Activated T-cell treated with anti-CD3 and anti-CD28 coated beads, Interleukin-2, amount 50 U/mL, for 4 hours (primary cell): ENCODE measurements at regions not wholly inside any gene's neighbourhood (a gene's known extent, or its start where the extent isn't known, plus 50 kb on each side); places are given as distances from the start of the nearest gene placed in this dataset.
"Not testable (repeated sequence)": the region's sequence is repeated elsewhere in the genome, so short reads cannot be mapped to it uniquely, and the experiment has no call there.

Source experiments
- ATAC-seq, 2 donors: fragments of 200-7000 bp; cut with Tn5 transposase; one replicate each; pipeline ENCODE4 v1.10.0; 2021
- DNase-seq: peaks from one replicate; pipeline ENCODE4 v3.0.0-alpha.2; 2020
- H3K27me3 Mint-ChIP-seq: one replicate; pipeline ENCODE4 v1.8.0; 2021; ENCODE audit warnings: low read depth, mixed read lengths
- H3K36me3 Mint-ChIP-seq: one replicate; pipeline ENCODE4 v1.8.0; 2022; ENCODE audit warnings: mixed read lengths; ENCODE audit not compliant: insufficient read depth
- H3K4me1 Mint-ChIP-seq: one replicate; pipeline ENCODE4 v1.8.0; 2021; ENCODE audit warnings: low read depth, mixed read lengths
- H3K4me3 Mint-ChIP-seq: one replicate; pipeline ENCODE4 v1.8.0; 2021; ENCODE audit warnings: mild to moderate bottlenecking, moderate library complexity, mixed read lengths
- H3K9me3 Mint-ChIP-seq: one replicate; pipeline ENCODE4 v1.8.0; 2021; ENCODE audit warnings: mixed read lengths

DNA sequence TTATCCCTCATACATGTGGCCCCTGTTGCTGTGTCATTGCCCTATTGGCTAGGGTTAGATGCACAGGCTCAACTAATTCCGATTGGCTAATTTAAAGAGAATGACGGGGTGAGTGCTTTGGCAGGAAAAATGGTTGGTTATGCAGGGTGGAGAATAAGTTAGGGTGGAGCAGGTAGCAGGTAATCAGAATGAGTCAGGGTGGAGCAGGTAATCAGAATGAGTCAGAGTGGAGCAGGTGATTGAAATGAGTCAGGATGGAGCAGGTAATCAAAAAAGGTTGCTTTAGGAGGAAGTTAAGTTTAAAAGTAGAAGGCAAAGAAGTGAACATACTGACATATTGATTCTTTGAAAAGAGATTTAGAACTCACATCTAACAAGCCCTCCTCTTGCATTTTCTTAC, 513.5 kb downstream of the EDEM1 start:
- not testable (repeated sequence) for H3K9me3 Mint-ChIP-seq, ATAC-seq, H3K36me3 Mint-ChIP-seq, DNase-seq, H3K4me3 Mint-ChIP-seq, H3K27me3 Mint-ChIP-seq, H3K4me1 Mint-ChIP-seq

DNA sequence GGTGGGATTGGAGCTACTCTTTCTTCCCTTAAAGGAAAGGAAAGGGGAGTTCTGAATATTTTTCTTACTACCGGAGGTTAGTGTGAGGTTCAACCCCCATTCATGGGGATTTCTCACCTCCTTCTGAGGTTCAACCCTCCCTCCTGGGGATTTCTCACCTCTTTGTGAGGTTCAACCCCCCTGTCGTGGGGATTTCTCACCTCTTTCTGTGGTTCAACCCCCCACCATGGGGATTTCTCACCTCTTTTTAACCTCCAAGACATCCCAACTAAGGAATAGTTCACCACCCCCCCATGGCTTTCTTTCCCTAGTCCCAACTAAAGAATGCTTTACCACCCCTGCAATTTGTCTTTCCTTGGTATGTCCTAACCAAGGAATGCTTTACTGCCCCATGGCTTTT, 520.3 kb downstream of the EDEM1 start:
- peaks cover 5% of the 10 kb centered on the region for H3K27me3 Mint-ChIP-seq
- H3K36me3 Mint-ChIP-seq: no peaks in the 10 kb centered on the region
- H3K4me3 Mint-ChIP-seq: no peak overlapping the region
- DNase-seq (no peak), ATAC-seq (no peak)
- no peaks in the 10 kb centered on the region for H3K9me3 Mint-ChIP-seq
- no peaks in the 10 kb centered on the region for H3K4me1 Mint-ChIP-seq

DNA sequence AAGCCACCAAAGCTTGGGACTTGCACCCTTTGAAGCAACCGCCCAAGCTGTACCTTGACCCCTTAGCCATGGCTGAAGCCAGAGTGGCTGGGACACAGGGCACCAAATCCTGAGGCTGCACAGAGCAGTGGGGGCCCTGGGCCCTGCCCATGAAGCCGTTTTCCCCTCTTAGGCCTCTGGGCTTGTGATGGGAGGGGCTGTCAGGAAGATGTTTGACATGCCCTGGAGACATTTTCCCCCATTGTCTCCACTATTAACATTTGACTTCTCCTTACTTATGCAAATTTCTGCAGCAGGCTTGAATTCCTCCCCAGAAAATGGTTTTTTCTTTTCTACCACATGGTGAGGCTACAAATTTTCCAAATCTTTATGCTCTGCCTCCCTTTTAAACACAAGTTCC, 522.2 kb downstream of the EDEM1 start:
- Mint-ChIP-seq H3K36me3 (no peaks in the 10 kb centered on the region), H3K9me3 (no peaks in the 10 kb centered on the region), H3K4me3 (no peak overlapping the region), H3K4me1 (no peaks in the 10 kb centered on the region), H3K27me3 (peaks cover 5% of the 10 kb centered on the region)
- no peak for ATAC-seq
- DNase-seq: no peak

DNA sequence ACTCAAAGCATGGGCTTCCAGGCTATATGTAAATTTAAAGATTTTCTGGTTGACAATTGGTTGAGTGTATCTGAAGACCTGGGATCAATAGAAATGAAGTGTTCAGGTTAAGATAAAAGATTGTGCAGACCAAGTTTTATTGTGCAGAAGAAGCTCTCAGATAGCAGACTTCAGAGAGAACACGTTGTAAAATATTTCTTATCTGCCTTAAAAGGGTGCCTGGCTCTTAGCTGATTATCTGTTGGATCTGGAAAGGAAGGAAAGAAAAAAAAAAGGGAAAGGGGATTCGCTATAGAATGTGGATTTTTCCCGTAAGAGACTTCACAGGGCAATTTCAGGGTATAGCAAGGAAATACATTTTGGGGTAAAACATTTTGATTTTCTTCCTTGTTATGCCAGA, 523.2 kb downstream of the EDEM1 start:
- no peak for ATAC-seq
- Mint-ChIP-seq H3K4me1 (no peaks in the 10 kb centered on the region), H3K27me3 (peaks cover 5% of the 10 kb centered on the region), H3K9me3 (no peaks in the 10 kb centered on the region), H3K4me3 (no peak overlapping the region), H3K36me3 (no peaks in the 10 kb centered on the region)
- no peak for DNase-seq

DNA sequence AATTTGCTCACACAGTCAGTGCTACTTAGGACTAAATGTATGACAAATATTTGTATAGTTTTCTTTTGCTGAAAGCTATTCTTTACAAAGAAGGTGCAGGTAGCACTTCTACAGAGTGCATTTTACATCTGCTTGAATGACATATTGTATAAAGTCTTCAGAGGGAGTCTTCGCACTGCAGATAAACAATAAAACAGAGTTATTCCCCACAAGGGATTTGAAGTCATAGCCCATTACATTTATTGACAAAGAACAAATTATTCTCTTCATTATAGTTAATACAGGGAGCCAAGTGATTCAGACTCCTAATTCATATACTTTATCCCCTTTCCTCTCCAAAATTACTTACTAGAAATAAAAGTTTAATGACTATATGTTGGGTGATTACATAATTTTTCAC, 529.7 kb downstream of the EDEM1 start:
- Mint-ChIP-seq H3K9me3 (no peaks in the 10 kb centered on the region), H3K4me3 (no peak overlapping the region), H3K36me3 (no peaks in the 10 kb centered on the region), H3K4me1 (no peaks in the 10 kb centered on the region), H3K27me3 (no peaks in the 10 kb centered on the region)
- DNase-seq (no peak), ATAC-seq (no peak)

DNA sequence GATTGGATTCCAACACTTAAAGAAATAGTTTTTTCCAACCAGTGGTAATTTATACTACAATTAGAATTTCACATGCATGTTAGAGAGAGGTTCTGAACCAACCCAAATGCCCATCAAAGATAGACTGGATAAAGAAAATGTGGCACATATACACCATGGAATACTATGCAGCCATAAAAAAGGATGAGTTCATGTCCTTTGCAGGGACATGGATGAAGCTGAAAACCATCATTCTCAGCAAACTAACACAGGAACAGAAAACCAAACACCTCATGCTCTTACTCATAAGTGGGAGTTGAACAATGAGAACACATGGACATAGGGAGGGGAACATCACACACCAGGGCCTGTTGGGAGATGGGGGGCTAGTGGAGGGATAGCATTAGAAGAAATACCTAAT, 532.2 kb downstream of the EDEM1 start:
- H3K4me3 Mint-ChIP-seq, H3K9me3 Mint-ChIP-seq, H3K36me3 Mint-ChIP-seq, DNase-seq, H3K27me3 Mint-ChIP-seq, H3K4me1 Mint-ChIP-seq, ATAC-seq: not testable (repeated sequence)

DNA sequence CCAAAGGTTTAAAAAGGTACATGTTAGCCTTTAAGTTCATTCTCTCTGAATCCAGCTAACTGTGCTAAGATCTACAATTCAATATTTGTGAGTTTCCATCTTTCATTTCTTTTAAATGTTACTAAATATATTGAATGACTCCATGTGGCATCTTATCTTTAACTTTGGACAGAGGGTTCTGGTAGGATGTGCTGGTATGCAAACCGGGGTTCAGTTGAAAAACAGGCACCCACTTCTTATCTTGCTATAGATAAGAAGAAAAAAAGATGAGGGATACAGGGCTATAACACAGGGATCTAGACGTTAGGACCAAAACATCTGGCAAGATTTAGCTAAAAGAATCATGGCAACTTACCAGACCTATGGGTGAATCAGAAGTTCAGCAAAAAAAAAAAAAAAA, 538.3 kb downstream of the EDEM1 start:
- Mint-ChIP-seq H3K4me1 (no peaks in the 10 kb centered on the region), H3K27me3 (no peaks in the 10 kb centered on the region), H3K36me3 (no peaks in the 10 kb centered on the region), H3K9me3 (no peaks in the 10 kb centered on the region), H3K4me3 (no peak overlapping the region)
- ATAC-seq (no peak), DNase-seq (no peak)

DNA sequence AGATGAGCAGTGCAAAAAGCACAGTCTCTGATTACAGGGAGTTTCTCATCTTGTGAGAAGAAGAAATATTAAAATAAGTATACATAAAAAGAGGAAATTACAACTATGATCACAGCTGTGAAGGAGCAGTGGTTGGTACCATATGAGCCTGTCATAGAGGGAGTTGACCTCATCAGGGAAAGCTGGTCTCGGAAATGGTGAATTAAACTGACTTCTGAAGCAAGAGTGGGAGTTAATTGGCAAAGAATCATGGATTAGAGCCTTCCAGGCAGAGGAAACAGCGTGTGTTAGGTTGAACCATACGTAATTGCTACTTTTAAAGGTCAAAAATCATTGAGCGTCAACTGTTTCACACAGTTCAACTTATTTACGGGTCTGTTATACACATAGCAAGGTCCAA, 539.1 kb downstream of the EDEM1 start:
- Mint-ChIP-seq H3K36me3 (no peaks in the 10 kb centered on the region), H3K4me3 (no peak overlapping the region), H3K9me3 (no peaks in the 10 kb centered on the region), H3K27me3 (no peaks in the 10 kb centered on the region), H3K4me1 (no peaks in the 10 kb centered on the region)
- DNase-seq: no peak
- no peak for ATAC-seq

DNA sequence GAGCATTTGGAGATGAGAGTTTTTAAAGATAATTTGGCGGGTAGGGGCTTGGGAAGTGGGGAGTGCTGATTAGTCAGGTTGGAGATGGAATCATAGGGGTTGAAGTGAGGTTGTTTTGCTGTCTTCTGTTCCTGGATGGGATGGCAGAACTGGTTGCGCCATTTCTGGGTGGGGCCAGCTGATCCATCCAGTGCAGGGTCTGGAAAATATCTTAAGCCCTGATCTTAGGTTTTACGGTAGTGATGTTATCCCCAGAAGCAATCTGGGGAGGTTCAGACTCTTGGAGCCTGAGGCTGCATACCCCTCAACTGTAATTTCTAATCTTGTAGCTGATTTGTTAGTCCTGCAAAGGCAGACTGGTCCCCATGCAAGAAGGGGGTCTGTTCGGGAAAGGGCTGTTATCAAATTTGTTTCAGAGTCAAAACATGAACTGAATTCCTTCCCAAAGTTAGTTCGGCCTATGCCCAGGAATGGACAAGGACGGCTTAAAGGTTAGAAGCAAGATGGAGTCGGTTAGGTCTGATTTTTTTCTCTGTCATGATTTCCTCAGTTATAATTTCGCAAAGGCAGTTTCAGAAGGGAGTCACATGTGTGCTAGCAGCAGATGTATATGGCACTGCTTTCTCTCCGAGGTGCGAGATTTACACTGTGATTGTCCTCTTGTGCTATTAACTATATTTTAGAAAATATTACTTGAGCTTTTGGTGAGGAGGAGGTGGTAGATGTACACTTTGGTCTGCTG, 540.4 kb downstream of the EDEM1 start:
- H3K4me3 Mint-ChIP-seq: no peak overlapping the region
- no peaks in the 10 kb centered on the region for H3K36me3 Mint-ChIP-seq
- no peaks in the 10 kb centered on the region for H3K4me1 Mint-ChIP-seq
- H3K9me3 Mint-ChIP-seq: no peaks in the 10 kb centered on the region
- no peak for ATAC-seq
- no peak for DNase-seq
- no peaks in the 10 kb centered on the region for H3K27me3 Mint-ChIP-seq

DNA sequence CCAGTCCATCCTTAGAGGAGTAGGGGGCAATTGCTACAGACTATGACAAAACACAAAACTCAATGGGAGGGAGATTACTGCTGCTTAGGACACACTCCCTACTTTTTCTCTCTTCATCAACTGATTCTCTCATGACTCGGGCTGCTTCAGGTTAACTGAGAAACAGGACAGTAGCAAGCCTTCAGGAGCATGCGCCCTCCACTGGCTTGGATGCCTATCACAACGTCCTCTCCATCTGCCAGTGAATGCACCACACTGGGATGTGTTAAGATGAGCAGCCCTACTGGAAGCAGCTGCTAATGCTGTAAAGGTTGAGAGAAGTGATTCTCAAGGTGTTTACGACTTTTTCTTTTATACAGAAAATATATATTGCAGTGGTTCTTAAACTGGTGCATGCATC, 542.3 kb downstream of the EDEM1 start:
- Mint-ChIP-seq H3K4me3 (no peak overlapping the region), H3K36me3 (no peaks in the 10 kb centered on the region), H3K9me3 (no peaks in the 10 kb centered on the region), H3K27me3 (no peaks in the 10 kb centered on the region), H3K4me1 (no peaks in the 10 kb centered on the region)
- ATAC-seq (no peak), DNase-seq (no peak)

DNA sequence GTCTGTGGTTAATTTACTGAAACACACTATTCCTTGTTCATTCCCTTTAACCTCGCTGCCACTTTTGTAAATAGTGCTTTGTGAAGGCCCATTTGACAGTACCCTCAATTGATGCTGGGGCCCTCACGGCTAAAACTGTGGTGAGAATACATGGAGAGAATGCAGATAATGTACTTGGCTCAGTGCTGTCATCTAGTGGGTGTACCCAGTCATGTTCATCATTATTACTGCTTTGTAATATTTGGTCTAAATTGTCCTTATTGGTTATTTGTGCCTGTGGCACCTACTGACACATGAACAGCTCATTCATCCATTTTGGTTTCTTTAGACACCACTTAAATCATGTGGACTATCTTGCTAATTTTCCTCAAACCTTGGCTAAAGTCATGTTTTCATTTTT, 543.6 kb downstream of the EDEM1 start:
- H3K9me3 Mint-ChIP-seq: no peaks in the 10 kb centered on the region

DNA sequence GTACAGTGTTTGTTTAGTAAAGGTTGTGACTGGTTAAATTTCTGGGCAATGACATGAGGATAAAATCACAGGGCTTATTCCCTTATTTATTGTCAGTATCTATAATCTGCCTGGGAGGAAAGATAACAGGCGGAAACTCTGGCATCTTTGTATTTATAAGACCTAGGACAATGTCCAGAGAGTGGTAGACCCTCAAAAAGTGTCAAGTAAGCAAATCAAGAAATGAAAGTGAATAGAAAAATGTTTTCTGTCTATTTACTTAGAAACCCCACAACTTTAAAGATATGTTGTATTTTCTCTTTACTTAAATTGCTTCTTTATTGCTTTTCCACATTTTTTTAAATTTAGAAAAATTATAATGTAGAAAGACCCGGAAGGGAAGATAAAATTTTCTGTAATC, 544.6 kb downstream of the EDEM1 start:
- ATAC-seq (no peak), DNase-seq (no peak)
- Mint-ChIP-seq H3K27me3 (no peaks in the 10 kb centered on the region), H3K4me3 (no peak overlapping the region), H3K9me3 (peaks cover 3% of the 10 kb centered on the region), H3K36me3 (no peaks in the 10 kb centered on the region), H3K4me1 (no peaks in the 10 kb centered on the region)

More for the DNA sequence above, 543.6 kb downstream of the EDEM1 start:
- ATAC-seq: no peak
- Mint-ChIP-seq H3K4me3 (no peak overlapping the region), H3K36me3 (no peaks in the 10 kb centered on the region), H3K4me1 (no peaks in the 10 kb centered on the region), H3K27me3 (no peaks in the 10 kb centered on the region)
- DNase-seq: no peak

DNA sequence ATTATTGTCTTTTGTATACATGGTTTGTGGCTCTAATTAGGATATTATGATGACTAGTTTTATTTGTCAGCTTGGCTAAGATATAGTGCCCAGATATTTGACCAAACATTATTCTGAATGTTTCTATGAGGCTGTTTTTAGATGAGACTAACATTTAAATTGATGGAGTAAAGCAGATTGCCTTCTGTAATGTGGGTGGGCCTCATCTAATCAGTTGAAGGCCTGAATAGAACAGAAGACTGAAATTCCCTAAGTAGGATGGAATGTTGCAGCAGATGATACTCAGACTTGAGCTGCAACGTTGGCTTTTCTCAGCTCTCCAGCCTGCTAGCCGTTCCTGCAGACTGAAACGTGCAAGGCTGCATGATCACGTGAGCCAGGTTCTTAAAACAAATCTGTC, 546.5 kb downstream of the EDEM1 start:
- ATAC-seq (no peak), DNase-seq (no peak)
- Mint-ChIP-seq H3K4me1 (no peaks in the 10 kb centered on the region), H3K9me3 (peaks cover 3% of the 10 kb centered on the region), H3K36me3 (no peaks in the 10 kb centered on the region), H3K4me3 (no peak overlapping the region), H3K27me3 (no peaks in the 10 kb centered on the region)

DNA sequence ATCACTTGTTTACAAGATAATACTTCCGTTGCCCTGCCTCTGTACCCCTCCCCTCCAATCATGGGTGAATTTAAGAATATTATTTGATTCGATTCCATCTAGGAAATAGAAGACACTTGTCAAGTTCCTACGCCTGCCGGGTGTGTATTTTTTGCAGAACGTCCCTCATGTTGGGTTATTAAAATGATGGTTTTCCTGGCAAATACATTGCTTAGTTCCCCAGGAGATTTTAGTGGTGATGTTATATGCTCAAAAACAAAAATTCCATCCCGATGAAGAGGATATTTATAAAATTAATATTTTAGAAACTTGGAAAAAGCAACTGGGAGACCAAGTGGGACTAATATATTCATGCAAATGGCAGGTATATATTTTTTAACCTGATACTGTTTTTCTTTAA, 548.4 kb downstream of the EDEM1 start:
- H3K9me3 Mint-ChIP-seq: peaks cover 3% of the 10 kb centered on the region
- H3K27me3 Mint-ChIP-seq: no peaks in the 10 kb centered on the region
- ATAC-seq: no peak

DNA sequence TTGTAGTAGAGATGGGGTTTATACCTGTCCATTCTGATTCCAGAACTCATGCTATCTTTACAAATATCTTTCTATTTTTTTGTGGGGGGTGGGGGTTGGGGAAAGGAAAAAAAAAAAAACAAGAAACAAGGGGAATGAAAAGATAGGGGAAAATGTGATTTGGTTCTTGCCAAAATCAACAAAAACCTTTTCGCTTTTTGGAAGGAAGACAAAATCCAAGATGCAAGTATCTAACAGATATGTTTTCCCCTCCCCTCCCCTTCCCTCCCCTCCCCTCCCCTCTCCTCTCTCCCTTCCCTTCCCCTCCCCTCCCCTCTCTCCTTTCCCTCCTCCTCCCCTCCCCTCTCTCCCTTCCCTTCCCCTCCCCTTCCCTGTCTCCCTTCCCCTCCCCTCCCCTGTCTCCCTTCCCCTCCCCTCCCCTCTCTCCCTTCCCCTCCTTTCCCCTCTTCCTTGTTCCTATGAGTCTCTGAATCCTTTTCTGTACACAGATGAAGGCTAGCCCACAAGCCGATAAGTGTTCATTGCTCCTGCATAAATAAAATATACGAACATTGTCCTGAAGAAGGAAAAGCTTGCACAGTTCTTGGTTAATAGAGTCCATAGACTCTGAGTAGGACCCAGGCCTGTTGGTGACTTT, 551.9 kb downstream of the EDEM1 start:
- no peak for DNase-seq
- no peaks in the 10 kb centered on the region for H3K4me1 Mint-ChIP-seq
- H3K36me3 Mint-ChIP-seq: no peaks in the 10 kb centered on the region
- H3K27me3 Mint-ChIP-seq: peaks cover 2% of the 10 kb centered on the region
- no peak overlapping the region for H3K4me3 Mint-ChIP-seq
- ATAC-seq: no peak
- H3K9me3 Mint-ChIP-seq: peaks cover 3% of the 10 kb centered on the region

More for the DNA sequence above, 548.4 kb downstream of the EDEM1 start:
- DNase-seq: no peak
- Mint-ChIP-seq H3K4me1 (no peaks in the 10 kb centered on the region), H3K4me3 (no peak overlapping the region), H3K36me3 (no peaks in the 10 kb centered on the region)
